GM21723 (cell line): ENCODE measurements at regions not wholly inside any gene's neighbourhood (a gene's known extent, or its start where the extent isn't known, plus 50 kb on each side); places are given as distances from the start of the nearest gene placed in this dataset.
A peak's percentile ranks its signal among the peaks of the same experiment; 100 is the strongest.

ENCODE experiments used
- ATAC-seq: cut with Tn5 transposase; IDR thresholded peaks from one replicate; pipeline ENCODE4 v1.9.1; 2021; ENCODE audit warnings: mild to moderate bottlenecking, moderate library complexity; ENCODE audit not compliant: unreplicated experiment

DNA sequence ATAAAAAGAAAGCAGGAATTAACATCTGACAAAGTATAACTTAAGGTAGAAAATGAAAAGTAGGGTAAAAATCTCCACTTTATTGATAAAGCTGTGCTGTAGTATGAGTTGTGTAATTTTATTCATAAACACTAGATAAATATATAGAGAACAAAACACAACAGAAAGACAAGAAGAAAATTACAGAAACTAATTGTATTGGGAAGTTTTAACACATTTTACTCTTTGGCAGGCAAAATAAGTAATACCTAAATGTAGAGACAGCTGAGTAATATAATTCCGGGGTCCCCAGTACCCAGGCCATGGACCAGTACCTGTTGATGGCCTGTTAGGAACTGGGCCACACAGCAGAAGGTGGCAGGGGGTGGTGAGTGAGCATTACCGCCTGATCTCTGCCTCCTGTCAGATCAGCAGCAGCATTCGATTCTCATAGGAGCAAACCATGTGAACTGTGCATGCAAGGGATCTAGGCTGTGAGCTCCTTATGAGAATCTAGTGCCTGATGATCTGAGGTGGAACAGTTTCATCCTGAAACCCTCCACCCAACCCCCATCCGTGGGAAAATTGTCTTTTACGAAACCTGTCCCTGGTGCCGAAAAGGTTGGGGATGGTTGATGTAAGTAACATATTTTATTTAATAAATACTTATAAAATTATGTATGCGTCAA, 84.4 kb upstream of the ETV6 start:
- no peak for ATAC-seq

DNA sequence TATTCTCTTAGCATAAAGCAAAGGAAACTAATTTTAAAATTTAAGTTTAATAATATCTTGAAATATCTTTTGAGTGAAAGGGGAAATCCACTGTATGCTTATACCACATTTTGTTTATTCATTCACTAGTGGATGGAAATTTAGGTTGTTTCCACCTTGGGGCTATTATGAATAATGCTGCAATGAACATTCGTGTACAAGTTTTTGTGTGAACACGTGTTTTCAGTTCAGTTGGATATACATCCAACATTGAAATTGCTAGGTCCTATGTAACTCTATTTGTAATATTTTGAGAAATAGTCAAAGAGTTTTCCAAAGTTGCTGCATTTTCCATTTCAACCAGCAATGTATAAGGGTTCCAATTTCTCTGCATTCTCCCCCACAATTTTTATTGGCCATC, 83.7 kb upstream of the ETV6 start:
- no peak for ATAC-seq

DNA sequence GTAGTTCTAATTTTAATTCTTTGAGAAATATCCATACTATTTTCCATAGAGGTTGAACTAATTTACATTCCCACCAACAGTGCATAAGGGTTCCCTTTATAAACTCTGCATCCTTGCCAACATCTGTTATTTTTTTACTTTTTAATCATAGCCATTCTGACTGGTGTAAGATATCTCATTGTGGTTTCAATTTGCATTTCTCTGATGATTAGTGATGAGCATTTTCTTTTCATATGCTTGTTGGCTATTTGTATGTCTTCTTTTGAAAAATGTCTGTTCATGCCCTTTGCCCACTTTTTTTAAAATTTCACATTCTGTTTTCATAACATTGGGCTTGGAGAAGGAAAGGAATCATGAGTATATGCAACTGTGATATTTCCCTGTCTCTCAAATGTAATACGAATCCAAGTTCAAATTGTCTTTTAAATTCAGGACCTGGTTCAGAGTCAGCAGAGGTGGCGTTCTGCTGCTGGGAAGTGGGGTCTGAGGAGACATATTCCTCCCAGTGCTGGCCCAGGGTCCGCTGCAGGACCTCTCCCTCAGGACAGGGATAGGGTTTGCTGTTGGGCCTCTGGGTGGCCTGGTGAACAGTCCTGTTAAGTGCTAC, 81.2 kb upstream of the ETV6 start:
- ATAC-seq: peak; percentile 18

DNA sequence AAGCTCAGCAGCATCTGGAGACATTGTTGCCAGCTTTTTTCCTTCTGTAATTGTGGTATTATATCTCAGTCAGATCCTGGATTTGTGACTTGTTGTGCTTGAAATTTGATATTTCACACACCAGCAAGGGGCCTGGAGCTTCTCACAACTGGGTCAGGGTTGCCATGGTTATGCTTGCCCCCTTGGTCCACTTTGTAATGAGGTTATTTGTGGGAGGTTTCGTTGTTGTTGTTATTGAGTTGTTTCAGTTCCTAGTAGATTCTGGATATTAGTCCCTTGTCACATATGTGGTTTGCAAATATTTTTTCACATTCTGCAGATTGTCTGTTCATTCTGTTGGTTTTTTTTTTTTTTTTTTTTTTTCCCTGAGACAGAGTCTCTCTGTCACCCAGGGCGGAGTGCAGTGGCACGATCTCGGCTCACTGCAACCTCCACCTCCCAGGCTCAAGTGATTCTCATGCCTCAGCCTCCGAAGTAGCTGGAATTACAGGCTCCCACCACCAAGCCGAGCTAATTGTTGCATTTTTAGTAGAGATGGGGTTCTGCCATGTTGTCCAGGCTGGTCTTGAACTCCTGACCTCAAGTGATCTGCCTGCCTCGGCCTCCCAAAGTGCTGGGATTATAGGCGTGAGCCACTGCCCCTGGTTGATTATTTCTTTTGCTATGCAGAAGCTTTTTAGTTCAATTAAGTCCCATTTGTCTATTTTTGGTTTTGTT, 80.6 kb upstream of the ETV6 start:
- peak; percentile 94 for ATAC-seq

DNA sequence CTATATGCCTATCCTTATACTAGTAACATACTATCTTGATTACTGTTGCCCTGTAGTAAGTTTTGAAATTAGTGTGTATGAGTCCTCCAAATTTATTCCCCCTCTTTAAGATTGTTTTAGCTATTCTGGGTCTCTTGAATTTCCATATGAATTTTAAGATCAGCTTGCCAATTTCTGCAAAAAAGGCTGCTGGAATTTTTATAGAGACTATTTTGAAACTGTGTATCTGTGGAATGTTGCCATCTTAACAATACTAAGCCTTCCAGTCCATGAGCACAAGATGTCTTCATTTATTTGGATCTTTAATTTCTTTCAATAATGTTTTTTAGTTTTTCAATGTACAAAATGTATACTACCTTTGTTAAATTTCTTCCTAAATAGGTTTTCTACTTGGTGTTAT, 79.8 kb upstream of the ETV6 start:
- no peak for ATAC-seq

DNA sequence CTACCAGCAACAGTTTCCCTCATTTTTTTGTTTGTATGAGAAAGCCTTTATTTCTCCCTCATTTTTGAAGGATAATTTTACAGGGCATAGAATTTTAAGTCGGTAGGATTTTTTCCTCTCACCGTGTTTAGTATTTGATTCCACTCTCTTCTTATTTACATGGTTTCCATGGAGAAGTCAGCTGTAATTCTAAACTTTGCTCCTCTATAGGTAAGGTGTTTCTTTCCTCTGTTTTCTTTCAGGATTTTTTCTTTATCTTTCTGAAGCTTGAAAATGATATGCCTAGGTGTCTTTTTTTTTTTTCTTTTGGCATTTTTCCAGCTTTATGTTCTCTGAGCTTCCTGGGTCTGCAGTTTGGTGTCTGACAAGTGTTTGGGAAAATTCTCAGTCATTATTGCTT, 75.6 kb upstream of the ETV6 start:
- ATAC-seq: no peak

DNA sequence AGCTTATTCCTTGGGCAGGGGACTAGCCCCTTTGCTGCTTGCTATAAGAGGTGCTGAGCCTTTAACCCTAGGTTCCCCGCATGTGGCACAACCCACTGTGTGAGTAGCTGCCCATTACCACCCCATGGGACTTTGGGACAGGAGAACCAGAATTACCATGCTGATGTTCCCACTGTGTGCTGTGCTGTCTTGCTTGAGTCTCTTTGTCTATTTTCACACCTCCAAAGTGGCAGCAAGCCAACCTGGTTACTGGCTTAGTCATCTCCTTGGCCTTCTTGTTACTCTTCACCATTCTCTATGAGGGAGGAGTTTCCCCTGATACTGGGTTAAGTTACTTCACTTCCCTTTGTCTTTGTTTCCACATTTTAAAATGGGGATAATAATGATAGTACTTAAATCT, 73.4 kb upstream of the ETV6 start:
- no peak for ATAC-seq

DNA sequence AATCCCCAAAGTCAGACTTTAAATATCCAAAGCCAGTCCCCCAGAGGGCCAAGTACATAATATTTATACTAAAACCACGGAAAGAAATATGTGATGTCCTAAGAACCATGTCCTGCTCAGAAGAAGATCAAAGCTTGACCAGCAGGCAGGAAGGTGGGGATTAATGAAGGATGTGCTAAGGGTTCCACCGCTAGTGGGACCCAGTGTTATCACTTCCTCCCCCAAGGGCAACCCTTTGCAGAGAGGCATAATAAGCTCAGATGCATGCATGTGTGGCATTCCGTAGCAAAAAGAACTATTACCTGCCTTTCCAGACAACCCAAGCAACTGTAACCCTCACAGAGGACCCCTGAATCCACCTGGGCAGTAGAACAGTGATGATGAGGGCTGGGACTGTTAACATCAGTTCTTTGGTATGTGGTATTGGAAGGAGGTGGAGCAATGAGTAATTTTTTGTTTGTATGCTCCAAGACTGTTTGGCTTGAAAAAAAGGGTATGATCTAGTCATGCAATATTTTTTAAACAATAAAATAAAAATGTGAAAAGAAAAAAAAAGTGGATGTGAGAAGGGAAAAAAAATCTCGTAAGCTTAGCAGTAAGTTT, 71.7 kb upstream of the ETV6 start:
- ATAC-seq: no peak

DNA sequence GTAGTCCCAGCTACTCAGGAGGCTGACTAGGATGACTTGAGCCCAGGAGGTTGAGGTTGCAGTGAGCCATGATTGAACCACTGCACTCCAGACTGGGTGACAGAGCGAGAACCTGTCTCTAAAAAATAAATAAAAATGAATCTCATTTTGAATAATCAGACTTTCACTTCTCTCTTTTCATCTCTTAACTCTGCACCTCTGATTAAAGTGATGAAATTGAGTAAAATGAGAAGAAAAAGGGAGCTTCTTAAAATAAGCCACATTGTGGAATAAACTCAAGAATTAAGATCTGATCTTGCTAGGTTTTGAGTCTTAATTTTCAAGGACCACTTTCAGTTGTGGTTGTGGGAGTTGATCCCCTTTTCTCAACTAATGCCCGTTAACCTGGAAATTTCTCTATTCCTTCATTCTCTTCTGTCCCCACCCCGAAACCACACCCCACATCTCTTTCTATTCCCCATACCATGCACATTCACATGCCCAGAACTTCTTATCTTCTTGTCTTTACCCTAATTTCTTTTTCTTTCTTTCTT, 70.9 kb upstream of the ETV6 start:
- ATAC-seq: peak; percentile 88

DNA sequence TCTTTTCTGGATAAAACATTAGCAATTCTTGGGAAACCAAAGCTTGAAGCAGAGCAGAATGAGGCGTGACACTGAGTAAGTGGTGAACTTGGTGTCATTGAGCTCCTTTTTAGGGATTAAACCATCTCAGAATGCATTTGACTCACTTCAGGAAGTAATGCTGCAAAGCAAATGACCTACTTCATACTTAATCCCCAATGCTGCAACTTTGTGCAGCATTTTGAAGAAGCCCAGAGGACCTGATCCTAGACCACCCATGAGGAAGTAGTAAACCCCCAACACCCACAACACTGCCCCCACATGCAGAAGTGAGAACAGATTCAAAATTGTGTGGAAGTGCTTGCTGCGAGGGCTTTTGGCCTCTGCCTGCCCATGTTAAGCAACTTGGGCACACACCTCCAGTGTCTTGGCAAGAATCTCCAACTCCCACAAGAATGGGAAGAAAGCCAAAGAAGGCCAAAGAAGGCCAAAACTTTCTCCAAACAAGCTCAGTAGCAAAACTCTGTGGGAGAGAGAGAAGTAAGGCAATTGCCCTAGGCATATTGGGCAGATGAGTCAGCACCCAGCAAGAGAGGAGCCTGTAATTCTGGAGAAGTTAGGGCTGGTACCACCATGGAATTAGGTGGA, 69.2 kb upstream of the ETV6 start:
- no peak for ATAC-seq

DNA sequence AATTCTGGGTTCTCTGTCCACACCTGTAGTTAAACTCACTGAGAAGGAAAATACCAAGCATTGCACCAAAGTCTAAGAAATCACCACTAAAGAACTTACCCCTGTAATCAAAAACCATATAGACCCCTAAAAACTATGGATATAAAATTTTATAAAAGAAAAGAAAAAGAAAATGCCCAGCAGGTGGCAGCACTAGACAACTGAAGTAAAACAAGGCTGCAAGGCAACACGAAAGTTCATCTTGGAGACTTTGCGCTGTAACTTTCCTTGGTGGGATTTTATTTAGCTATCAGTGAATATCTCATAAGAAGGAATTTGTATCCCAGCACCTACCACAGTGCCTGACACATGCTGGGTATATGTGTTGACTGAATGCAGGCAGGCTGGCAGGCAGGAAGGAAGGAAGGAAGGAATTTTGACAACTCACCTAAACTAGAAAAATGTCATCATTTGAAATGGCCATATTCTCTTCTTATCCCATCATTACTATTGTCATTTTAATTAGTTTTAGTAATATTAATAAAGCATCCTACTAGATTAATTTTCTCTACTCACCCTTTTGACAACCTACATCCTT, 68.2 kb upstream of the ETV6 start:
- ATAC-seq: no peak

DNA sequence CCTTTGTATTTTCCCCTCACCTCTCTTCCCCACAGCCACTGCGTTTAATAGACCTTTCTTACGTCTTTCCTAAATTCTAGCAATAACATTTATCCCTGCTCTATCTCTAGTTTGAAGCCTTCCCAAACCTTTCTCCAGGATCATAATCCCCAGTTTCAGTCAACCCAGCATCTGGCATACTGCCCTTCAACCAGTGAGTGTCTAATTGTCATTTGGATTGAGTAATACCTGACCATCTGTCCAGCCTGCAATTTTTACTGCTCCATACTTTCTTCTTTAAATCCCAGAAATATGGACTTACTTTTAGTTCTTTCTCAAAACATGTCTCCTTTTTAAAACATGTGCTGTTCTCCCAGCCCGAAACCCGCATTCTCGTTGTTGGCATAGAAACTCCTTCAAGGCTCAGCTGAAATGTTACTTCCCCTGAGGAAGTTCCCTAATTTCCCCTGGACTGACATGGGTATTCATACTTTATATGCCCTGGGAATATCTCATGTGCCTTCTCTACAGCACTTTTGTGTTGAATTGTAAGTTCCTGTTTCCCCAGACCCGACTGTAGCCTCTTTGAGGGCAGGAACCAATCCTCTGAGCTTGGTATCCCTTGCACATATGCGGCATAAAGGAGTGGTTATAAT, 65.1 kb upstream of the ETV6 start:
- ATAC-seq: no peak

DNA sequence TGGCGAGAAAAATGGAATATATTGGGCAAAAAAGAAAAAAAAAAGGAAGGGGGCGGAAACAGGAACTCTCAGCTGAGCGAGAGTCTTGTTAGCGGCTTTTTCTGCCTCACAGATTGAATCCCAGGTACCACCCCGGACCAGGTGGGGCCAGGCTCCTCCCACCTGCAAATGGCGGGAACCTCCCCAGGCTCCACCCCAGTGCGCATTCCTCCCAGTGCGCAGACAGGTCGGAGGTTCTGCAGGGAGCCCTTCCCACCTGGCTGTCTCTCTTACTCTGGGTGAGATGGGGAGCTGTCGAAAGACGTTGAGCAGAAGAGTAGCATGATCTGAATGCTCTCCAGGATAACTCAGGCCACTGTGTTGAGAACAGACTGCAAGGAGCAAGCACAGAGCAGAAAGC, 57.0 kb upstream of the ETV6 start:
- no peak for ATAC-seq

DNA sequence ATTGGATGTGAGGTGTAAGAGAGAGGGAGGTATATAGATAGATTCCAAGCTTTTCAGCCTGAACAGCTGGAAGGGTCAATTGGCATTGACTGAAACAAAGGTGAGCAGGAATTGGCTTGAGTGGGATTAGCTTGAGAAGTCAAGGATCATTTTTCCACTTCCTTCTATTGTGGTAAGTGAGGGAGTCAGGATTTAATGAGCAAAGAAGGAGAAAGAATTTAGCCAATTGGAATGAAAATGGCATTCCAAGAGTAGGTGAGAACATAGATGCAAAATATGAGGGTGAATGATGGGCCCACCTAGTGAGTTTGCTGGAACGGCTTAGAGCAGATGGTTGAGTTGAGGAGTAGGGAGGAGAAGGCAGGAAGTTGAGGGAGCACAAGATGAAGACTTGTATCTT, 56.5 kb upstream of the ETV6 start:
- no peak for ATAC-seq

DNA sequence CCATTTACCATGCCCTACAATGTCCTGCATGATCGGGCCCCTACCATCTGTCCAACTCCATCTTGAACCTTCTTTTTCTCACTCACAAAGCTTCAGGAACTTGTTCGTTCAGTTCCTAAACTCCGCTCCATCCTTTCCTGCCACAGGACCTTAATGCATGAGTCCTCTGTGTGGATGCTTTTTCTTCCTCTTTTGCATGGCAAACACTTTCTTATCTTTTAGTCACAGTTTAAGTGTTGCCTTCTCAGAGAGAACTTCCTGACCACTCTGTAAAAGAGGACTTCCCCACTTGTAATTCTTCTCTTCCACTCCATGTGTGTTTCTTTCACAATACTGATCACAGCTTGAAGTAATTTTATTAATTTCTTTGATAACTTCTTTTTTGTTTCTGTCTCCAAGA, 54.4 kb upstream of the ETV6 start:
- ATAC-seq: no peak

DNA sequence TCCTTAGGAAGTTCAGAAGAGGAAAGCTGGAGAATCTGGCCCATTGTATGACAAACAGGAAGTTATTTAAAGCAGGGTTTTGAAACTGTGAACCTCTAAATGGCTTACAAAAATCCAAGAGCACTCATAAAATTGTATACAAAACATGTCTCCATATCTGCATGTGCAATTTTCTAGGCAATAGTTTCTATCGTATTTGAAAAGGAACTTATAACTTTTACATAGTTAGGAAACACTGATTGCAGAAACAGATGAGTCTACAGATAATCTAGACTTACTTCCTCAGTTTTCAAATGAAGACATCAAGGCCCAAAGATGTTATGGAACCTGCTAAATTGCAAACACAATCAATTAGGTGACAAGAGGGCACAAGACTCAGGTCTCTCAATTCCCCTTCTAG, 53.3 kb upstream of the ETV6 start:
- no peak for ATAC-seq

DNA sequence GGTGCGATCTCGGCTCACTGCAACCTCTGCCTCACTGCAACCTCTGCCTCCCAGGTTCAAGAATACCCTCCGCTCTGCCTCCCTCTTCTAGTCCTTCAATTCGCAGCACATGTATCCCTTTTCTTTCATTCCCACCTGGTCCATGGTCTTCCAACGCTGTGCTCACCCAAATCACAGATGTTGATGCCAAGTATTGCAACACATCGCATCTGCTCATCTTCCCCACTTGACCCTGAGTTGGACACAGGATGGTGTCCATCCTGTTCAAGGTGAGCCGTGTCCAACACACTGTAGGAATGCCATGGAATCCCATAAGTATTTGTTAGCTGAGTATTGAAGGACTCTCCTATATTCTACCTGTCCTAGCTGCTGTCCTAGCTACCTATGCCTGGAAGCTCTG, 50.6 kb upstream of the ETV6 start:
- ATAC-seq: no peak
